Keratinocyte (primary cell): ENCODE measurements at regions not wholly inside any gene's neighbourhood (a gene's known extent, or its start where the extent isn't known, plus 50 kb on each side); places are given as distances from the start of the nearest gene placed in this dataset.

Source experiments
- DNase-seq: peaks from one replicate; pipeline ENCODE4 v3.0.0-alpha.2; 2011; ENCODE audit warnings: low read depth, missing footprints, low spot score
- FAIRE-seq: peaks from 2 replicates; lab custom pipeline; 2011; peaks lifted over from hg19 to GRCh38; lab: Jason Lieb, UNC
- H2AFZ ChIP-seq: 2 replicates; pipeline ENCODE4 v1.6.0; 2012; ENCODE audit warnings: low read length, control low read depth, inconsistent platforms; ENCODE audit not compliant: control insufficient read depth
- H3K27ac ChIP-seq: 2 replicates; pipeline ENCODE4 v1.5.1; 2011; ENCODE audit warnings: low read length; ENCODE audit not compliant: control insufficient read depth, insufficient read depth
- H3K27me3 ChIP-seq: 3 replicates; pipeline ENCODE4 v1.6.0; 2011; ENCODE audit warnings: low read length; ENCODE audit not compliant: control insufficient read depth, insufficient read depth; ENCODE audit errors: extremely low read depth
- H3K36me3 ChIP-seq, 2 experiments: 2 replicates in 1 of 2; 3 replicates in 1 of 2; pipeline ENCODE4 v1.5.1; 2011; ENCODE audit warnings: low read length in 2 of 2, mild to moderate bottlenecking in 1 of 2; ENCODE audit not compliant: control insufficient read depth in 2 of 2, insufficient read depth in 2 of 2; ENCODE audit errors: extremely low read depth in 1 of 2
- H3K4me1 ChIP-seq: 3 replicates; pipeline ENCODE4 v1.5.1; 2011; ENCODE audit warnings: low read length; ENCODE audit not compliant: control insufficient read depth, insufficient read depth; ENCODE audit errors: extremely low read depth
- H3K4me2 ChIP-seq: 3 replicates; pipeline ENCODE4 v1.6.0; 2011; ENCODE audit warnings: low read depth, low read length; ENCODE audit not compliant: control insufficient read depth, insufficient read depth; ENCODE audit errors: extremely low read depth
- H3K4me3 ChIP-seq, 3 experiments: fragments of 200-600 bp in 1 of 3; sonication (generic) in 1 of 3; 2 replicates in 2 of 3; 3 replicates in 1 of 3; pipeline ENCODE4 v1.5.1; 2011 to 2016; ENCODE audit warnings: low read length in 3 of 3, mild to moderate bottlenecking in 3 of 3, control low read depth in 2 of 3, inconsistent platforms in 1 of 3, low read depth in 1 of 3, mixed read lengths in 1 of 3, mixed run types in 1 of 3, moderate library complexity in 1 of 3; ENCODE audit not compliant: control insufficient read depth in 2 of 3, insufficient read depth in 2 of 3; ENCODE audit errors: extremely low read depth in 1 of 3
- H3K79me2 ChIP-seq: 2 replicates; pipeline ENCODE4 v1.6.0; 2012; ENCODE audit warnings: low read length; ENCODE audit not compliant: control insufficient read depth, insufficient read depth
- H3K9ac ChIP-seq: 3 replicates; pipeline ENCODE4 v1.6.0; 2011; ENCODE audit warnings: low read length; ENCODE audit not compliant: control insufficient read depth, insufficient read depth; ENCODE audit errors: extremely low read depth
- H3K9me1 ChIP-seq: 3 replicates; pipeline ENCODE4 v1.6.0; 2011; ENCODE audit warnings: low read length; ENCODE audit not compliant: control insufficient read depth, insufficient read depth; ENCODE audit errors: extremely low read depth
- H3K9me3 ChIP-seq: 2 replicates; pipeline ENCODE4 v1.5.1; 2012; ENCODE audit warnings: low read depth, low read length; ENCODE audit not compliant: control insufficient read depth
- H4K20me1 ChIP-seq: 3 replicates; pipeline ENCODE4 v1.6.0; 2011; ENCODE audit warnings: low read length; ENCODE audit not compliant: control insufficient read depth, insufficient read depth; ENCODE audit errors: extremely low read depth
- EZH2 ChIP-seq: IDR thresholded peaks from one replicate; pipeline ENCODE4 v1.6.1; 2012; ENCODE audit warnings: inconsistent platforms, mild to moderate bottlenecking, low read length, moderate library complexity
- dilution Hi-C: fragments of 300-500 bp; cut with MboI; formaldehyde crosslinking; loops from one replicate; pipeline ENCODE4 v1.7.0; 2020; ENCODE audit warnings: low sequenced_read_pairs; ENCODE audit not compliant: extremely low pct_ligation_motif_present
- TF ChIP-seq, protein P1 (sequence below), 3 experiments: IDR thresholded peaks in 1 of 3; conservative IDR thresholded peaks in 1 of 3; optimal IDR thresholded peaks in 1 of 3; 2 replicates in 2 of 3; 3 replicates in 1 of 3; pipeline versions ENCODE3 to v1.5.1; 2011; ENCODE audit warnings: low read length in 3 of 3, mild to moderate bottlenecking in 3 of 3, moderate library complexity in 2 of 3, control low read depth in 1 of 3, inconsistent platforms in 1 of 3; ENCODE audit not compliant: insufficient read depth in 2 of 3; ENCODE audit errors: extremely low read depth in 1 of 3

- Histone ChIP-seq H3K27ac (no peak overlapping the region), H2AFZ (no peak overlapping the region), H3K79me2 (no peaks in the 10 kb centered on the region), H4K20me1 (no peaks in the 10 kb centered on the region), H3K4me1 (peaks cover 8% of the 10 kb centered on the region), H3K9me3 (peaks cover 2% of the 10 kb centered on the region), H3K9me1 (no peaks in the 10 kb centered on the region), H3K4me2 (no peak overlapping the region), H3K4me3 (no peak overlapping the region), H3K27me3 (peaks cover 4% of the 10 kb centered on the region), H3K9ac (no peak overlapping the region), H3K36me3 (no peaks in the 10 kb centered on the region)
- no peak for TF ChIP-seq EZH2
- TF ChIP-seq, protein P1, sequence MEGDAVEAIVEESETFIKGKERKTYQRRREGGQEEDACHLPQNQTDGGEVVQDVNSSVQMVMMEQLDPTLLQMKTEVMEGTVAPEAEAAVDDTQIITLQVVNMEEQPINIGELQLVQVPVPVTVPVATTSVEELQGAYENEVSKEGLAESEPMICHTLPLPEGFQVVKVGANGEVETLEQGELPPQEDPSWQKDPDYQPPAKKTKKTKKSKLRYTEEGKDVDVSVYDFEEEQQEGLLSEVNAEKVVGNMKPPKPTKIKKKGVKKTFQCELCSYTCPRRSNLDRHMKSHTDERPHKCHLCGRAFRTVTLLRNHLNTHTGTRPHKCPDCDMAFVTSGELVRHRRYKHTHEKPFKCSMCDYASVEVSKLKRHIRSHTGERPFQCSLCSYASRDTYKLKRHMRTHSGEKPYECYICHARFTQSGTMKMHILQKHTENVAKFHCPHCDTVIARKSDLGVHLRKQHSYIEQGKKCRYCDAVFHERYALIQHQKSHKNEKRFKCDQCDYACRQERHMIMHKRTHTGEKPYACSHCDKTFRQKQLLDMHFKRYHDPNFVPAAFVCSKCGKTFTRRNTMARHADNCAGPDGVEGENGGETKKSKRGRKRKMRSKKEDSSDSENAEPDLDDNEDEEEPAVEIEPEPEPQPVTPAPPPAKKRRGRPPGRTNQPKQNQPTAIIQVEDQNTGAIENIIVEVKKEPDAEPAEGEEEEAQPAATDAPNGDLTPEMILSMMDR (optimal IDR thresholded peaks at IDR 0.05 in 1 of 3, IDR thresholded peaks at IDR 0.05 in 1 of 3, conservative IDR thresholded peaks at IDR 0.05 in 1 of 3; ENCODE audit: extremely low read depth in 1 of 3, insufficient read depth in 2 of 3, low read length in 3 of 3): no peak
- no peak for DNase-seq
- dilution Hi-C loops: no loop called here
- FAIRE-seq: no peak
These were observed 136.9 kb upstream of the UBL3 start for GRCh38 chr13:29987340-29987739.

DNA sequence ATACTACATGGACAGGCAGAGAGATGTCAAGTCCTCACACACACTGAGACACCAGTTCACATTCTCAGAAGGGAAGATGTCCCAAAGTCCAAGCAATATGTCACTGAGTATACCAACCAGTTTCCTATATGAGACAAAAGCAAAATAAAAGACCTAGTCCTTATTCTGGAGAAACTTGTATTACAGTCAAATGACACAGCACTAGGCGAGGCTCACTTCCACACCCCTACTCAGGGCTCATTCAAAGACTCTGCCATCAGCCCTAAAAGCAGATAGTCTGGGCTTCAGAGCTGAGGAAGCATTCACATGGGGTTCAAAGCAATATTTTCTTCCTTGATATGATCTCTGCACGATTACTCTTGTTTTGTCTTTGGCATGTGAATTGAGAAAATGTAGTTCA, 129.9 kb upstream of the UBL3 start:
- no peaks in the 10 kb centered on the region for H3K27me3 ChIP-seq
- no peak overlapping the region for H3K9ac ChIP-seq
- no peaks in the 10 kb centered on the region for H3K36me3 ChIP-seq
- H3K79me2 ChIP-seq: no peaks in the 10 kb centered on the region
- H3K4me3 ChIP-seq: no peak overlapping the region
- H3K9me1 ChIP-seq: no peaks in the 10 kb centered on the region
- no peak overlapping the region for H3K4me2 ChIP-seq
- TF ChIP-seq EZH2: no peak
- TF ChIP-seq, protein P1 (optimal IDR thresholded peaks at IDR 0.05 in 1 of 3, IDR thresholded peaks at IDR 0.05 in 1 of 3, conservative IDR thresholded peaks at IDR 0.05 in 1 of 3; ENCODE audit: extremely low read depth in 1 of 3, insufficient read depth in 2 of 3, low read length in 3 of 3): no peak
- no peaks in the 10 kb centered on the region for H3K4me1 ChIP-seq
- H4K20me1 ChIP-seq: no peaks in the 10 kb centered on the region
- H2AFZ ChIP-seq: no peak overlapping the region
- no peaks in the 10 kb centered on the region for H3K9me3 ChIP-seq
- FAIRE-seq (no peak), DNase-seq (no peak)
- dilution Hi-C loops: no loop called here
- H3K27ac ChIP-seq: no peak overlapping the region
